K562 (cell line): ENCODE measurements at regions not wholly inside any gene's neighbourhood (a gene's known extent, or its start where the extent isn't known, plus 50 kb on each side); places are given as distances from the start of the nearest gene placed in this dataset.

Experiments used
- CBFA2T2 ChIP-seq: fragments of 450-650 bp; conservative IDR thresholded peaks from 2 replicates; pipeline ENCODE4 v1.6.1; 2017; ENCODE audit warnings: mild to moderate bottlenecking
- CEBPG ChIP-seq, 3 experiments: fragments of 200-800 bp in 1 of 3; sonication (Bioruptor generic) in 1 of 3; sonication (generic) in 1 of 3; formaldehyde crosslinking in 1 of 3; IDR thresholded peaks in 2 of 3; conservative IDR thresholded peaks in 1 of 3; 2 replicates each; pipeline versions ENCODE4 v1.6.1 to v1.8.0; 2016 to 2022; ENCODE audit warnings: missing compliant biosample characterization in 2 of 3, missing genetic modification characterization in 2 of 3, mild to moderate bottlenecking in 1 of 3, missing genetic modification reagents in 1 of 3
- GABPA ChIP-seq: fragments of 200-800 bp; sonication (Bioruptor generic); conservative IDR thresholded peaks from 2 replicates; pipeline ENCODE4 v1.6.1; 2016; ENCODE audit warnings: low read depth, missing genetic modification characterization, missing compliant biosample characterization
- HSF4 ChIP-seq: fragments of 250-450 bp; sonication (Bioruptor Pico); IDR thresholded peaks from 2 replicates; pipeline ENCODE4 v2.1.2; 2022; ENCODE audit warnings: mild to moderate bottlenecking, moderate library complexity, borderline replicate concordance
- MAFG ChIP-seq: fragments of 450-650 bp; conservative IDR thresholded peaks from 2 replicates; pipeline ENCODE4 v1.6.1; 2016; ENCODE audit warnings: missing genetic modification characterization, missing compliant biosample characterization
- MTA2 ChIP-seq: fragments of 450-650 bp; IDR thresholded peaks from 2 replicates; pipeline ENCODE4 v1.6.1; 2016; ENCODE audit warnings: low read depth
- NCOR1 ChIP-seq: fragments of 450-650 bp; IDR thresholded peaks from 2 replicates; pipeline ENCODE4 v1.6.1; 2016; ENCODE audit warnings: mild to moderate bottlenecking, moderate library complexity
- SMARCA4 ChIP-seq: fragments of 450-650 bp; IDR thresholded peaks from 2 replicates; pipeline ENCODE4 v1.6.1; 2016
- SP1 ChIP-seq: sonication (generic); formaldehyde crosslinking; IDR thresholded peaks from 2 replicates; pipeline ENCODE4 v1.8.1; 2022; ENCODE audit warnings: mild to moderate bottlenecking, missing genetic modification reagents
- SREBF1 ChIP-seq: fragments of 150-350 bp; IDR thresholded peaks from 2 replicates; pipeline ENCODE4 v1.6.1; 2014; ENCODE audit warnings: antibody characterized with exemption, low read depth, low read length, borderline replicate concordance
- TAL1 ChIP-seq: fragments of 450-650 bp; IDR thresholded peaks from 2 replicates; pipeline ENCODE4 v1.6.1; 2016; ENCODE audit warnings: mild to moderate bottlenecking
- TEAD4 ChIP-seq, 2 experiments: sonication (generic) in 1 of 2; formaldehyde crosslinking in 1 of 2; IDR thresholded peaks; 2 replicates each; pipeline versions ENCODE4 v1.6.1 to v1.8.0; 2012 to 2022; ENCODE audit warnings: borderline replicate concordance in 1 of 2, inconsistent platforms in 1 of 2, low read length in 1 of 2, mild to moderate bottlenecking in 1 of 2, missing genetic modification reagents in 1 of 2
- YBX1 ChIP-seq: fragments of 450-650 bp; IDR thresholded peaks from 2 replicates; pipeline ENCODE4 v1.7.1; 2016; ENCODE audit warnings: mild to moderate bottlenecking
- TF ChIP-seq, protein P1 (sequence below): sonication (generic); formaldehyde crosslinking; IDR thresholded peaks from 2 replicates; pipeline ENCODE4 v1.8.0; 2023; ENCODE audit warnings: missing genetic modification reagents, mild to moderate bottlenecking, borderline replicate concordance
- TF ChIP-seq, protein P2 (sequence below): sonication (generic); formaldehyde crosslinking; IDR thresholded peaks from 2 replicates; pipeline ENCODE4 v1.8.0; 2022; ENCODE audit warnings: mild to moderate bottlenecking, missing genetic modification reagents

DNA sequence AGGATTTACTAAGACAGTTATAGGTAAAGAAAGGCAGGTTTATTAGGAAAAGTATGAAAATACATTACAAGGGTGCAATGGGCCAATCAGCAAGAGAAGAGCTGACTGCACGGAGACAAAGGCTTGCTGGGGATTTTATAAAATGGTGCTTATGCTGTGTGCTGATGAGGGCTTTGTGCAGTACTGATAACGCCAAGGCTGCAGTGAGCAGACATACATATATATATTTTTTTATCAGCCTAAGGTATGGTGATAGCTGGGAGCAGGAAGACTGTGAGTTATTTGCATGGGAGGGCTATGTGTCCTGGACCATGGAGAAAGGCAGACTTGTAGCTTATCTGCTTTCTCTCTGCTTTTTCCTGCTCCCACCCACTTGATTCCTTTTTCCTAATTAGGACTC lies 208.1 kb upstream of the ACTBL2 start (continued):
- TF ChIP-seq, protein P1, sequence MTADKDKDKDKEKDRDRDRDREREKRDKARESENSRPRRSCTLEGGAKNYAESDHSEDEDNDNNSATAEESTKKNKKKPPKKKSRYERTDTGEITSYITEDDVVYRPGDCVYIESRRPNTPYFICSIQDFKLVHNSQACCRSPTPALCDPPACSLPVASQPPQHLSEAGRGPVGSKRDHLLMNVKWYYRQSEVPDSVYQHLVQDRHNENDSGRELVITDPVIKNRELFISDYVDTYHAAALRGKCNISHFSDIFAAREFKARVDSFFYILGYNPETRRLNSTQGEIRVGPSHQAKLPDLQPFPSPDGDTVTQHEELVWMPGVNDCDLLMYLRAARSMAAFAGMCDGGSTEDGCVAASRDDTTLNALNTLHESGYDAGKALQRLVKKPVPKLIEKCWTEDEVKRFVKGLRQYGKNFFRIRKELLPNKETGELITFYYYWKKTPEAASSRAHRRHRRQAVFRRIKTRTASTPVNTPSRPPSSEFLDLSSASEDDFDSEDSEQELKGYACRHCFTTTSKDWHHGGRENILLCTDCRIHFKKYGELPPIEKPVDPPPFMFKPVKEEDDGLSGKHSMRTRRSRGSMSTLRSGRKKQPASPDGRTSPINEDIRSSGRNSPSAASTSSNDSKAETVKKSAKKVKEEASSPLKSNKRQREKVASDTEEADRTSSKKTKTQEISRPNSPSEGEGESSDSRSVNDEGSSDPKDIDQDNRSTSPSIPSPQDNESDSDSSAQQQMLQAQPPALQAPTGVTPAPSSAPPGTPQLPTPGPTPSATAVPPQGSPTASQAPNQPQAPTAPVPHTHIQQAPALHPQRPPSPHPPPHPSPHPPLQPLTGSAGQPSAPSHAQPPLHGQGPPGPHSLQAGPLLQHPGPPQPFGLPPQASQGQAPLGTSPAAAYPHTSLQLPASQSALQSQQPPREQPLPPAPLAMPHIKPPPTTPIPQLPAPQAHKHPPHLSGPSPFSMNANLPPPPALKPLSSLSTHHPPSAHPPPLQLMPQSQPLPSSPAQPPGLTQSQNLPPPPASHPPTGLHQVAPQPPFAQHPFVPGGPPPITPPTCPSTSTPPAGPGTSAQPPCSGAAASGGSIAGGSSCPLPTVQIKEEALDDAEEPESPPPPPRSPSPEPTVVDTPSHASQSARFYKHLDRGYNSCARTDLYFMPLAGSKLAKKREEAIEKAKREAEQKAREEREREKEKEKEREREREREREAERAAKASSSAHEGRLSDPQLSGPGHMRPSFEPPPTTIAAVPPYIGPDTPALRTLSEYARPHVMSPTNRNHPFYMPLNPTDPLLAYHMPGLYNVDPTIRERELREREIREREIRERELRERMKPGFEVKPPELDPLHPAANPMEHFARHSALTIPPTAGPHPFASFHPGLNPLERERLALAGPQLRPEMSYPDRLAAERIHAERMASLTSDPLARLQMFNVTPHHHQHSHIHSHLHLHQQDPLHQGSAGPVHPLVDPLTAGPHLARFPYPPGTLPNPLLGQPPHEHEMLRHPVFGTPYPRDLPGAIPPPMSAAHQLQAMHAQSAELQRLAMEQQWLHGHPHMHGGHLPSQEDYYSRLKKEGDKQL (CRISPR knock-in tag): no peak
- TF ChIP-seq TEAD4 (IDR thresholded peaks at IDR 0.05; ENCODE audit: low read length) (no peak), TEAD4 (CRISPR knock-in tag; IDR thresholded peaks at IDR 0.05; ENCODE audit: borderline replicate concordance) (no peak), YBX1 (no peak), SP1 (CRISPR knock-in tag) (no peak), MAFG (no peak), TAL1 (peak; percentile 20; the same call in 1 of the 2 replicates), HSF4 (CRISPR knock-in tag) (no peak), CEBPG (CRISPR knock-in tag; IDR thresholded peaks at IDR 0.05) (no peak), CEBPG (tag; conservative IDR thresholded peaks at IDR 0.05 in 1 of 2, IDR thresholded peaks at IDR 0.05 in 1 of 2) (no peak), SMARCA4 (0 out of 2 replicates have a peak, but pooled peaks have one; percentile 15), GABPA (tag) (no peak), CBFA2T2 (peak; percentile 32; the same call in 1 of the 2 replicates), NCOR1 (peak; percentile 33; the same call in 1 of the 2 replicates), SREBF1 (no peak), MTA2 (no peak)
- TF ChIP-seq, protein P2, sequence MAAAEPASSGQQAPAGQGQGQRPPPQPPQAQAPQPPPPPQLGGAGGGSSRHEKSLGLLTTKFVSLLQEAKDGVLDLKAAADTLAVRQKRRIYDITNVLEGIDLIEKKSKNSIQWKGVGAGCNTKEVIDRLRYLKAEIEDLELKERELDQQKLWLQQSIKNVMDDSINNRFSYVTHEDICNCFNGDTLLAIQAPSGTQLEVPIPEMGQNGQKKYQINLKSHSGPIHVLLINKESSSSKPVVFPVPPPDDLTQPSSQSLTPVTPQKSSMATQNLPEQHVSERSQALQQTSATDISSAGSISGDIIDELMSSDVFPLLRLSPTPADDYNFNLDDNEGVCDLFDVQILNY (CRISPR knock-in tag): no peak
